GM23338 (cell line): ENCODE measurements at regions not wholly inside any gene's neighbourhood (a gene's known extent, or its start where the extent isn't known, plus 50 kb on each side); places are given as distances from the start of the nearest gene placed in this dataset.

Experiments
- ATAC-seq: fragments of 200-7000 bp; cut with Tn5 transposase; 3 replicates; pipeline ENCODE4 v1.9.1; 2020
- DNase-seq: peaks from one replicate; pipeline ENCODE4 v3.0.0-alpha.2; 2015; ENCODE audit warnings: low spot score
- H2AFZ ChIP-seq: fragments of 200-600 bp; sonication (generic); 2 replicates; pipeline ENCODE4 v1.8.0; 2016; ENCODE audit warnings: antibody characterized with exemption, mild to moderate bottlenecking, moderate library complexity
- H3F3A ChIP-seq: fragments of 200-600 bp; sonication (generic); replicated peaks from 2 replicates; pipeline ENCODE4 v1.8.0; 2017; ENCODE audit warnings: antibody characterized with exemption, mixed run types, low read depth
- H3K27ac ChIP-seq: fragments of 200-600 bp; sonication (generic); 2 replicates; pipeline ENCODE4 v1.6.1; 2016; ENCODE audit warnings: low read depth
- H3K27me3 ChIP-seq: fragments of 200-600 bp; sonication (generic); 2 replicates; pipeline ENCODE4 v1.8.0; 2016; ENCODE audit warnings: mild to moderate bottlenecking, mixed run types, moderate library complexity; ENCODE audit not compliant: insufficient read depth
- H3K36me3 ChIP-seq: fragments of 200-600 bp; sonication (generic); 2 replicates; pipeline ENCODE4 v1.8.0; 2016; ENCODE audit warnings: mild to moderate bottlenecking; ENCODE audit not compliant: insufficient read depth
- H3K4me1 ChIP-seq: fragments of 200-600 bp; sonication (generic); 2 replicates; pipeline ENCODE4 v1.8.0; 2016; ENCODE audit warnings: mild to moderate bottlenecking, moderate library complexity; ENCODE audit not compliant: insufficient read depth
- H3K4me2 ChIP-seq: fragments of 200-600 bp; sonication (generic); 2 replicates; pipeline ENCODE4 v1.7.1; 2017; ENCODE audit warnings: mixed run types
- H3K4me3 ChIP-seq: fragments of 200-600 bp; sonication (generic); 2 replicates; pipeline ENCODE4 v1.6.1; 2016; ENCODE audit warnings: mixed run types
- H3K79me2 ChIP-seq: fragments of 200-600 bp; sonication (generic); replicated peaks from 2 replicates; pipeline ENCODE4 v1.8.0; 2017; ENCODE audit warnings: mild to moderate bottlenecking; ENCODE audit not compliant: insufficient read depth
- H3K9me2 ChIP-seq: fragments of 200-600 bp; sonication (generic); 2 replicates; pipeline ENCODE4 v1.8.0; 2017; ENCODE audit not compliant: insufficient read depth
- H4K20me1 ChIP-seq: fragments of 200-600 bp; sonication (generic); replicated peaks from 2 replicates; pipeline ENCODE4 v1.8.0; 2017; ENCODE audit warnings: mild to moderate bottlenecking; ENCODE audit not compliant: insufficient read depth
- H3K27ac Mint-ChIP-seq: 2 replicates; pipeline ENCODE4 v1.8.0; 2020; ENCODE audit warnings: inconsistent platforms, mild to moderate bottlenecking, moderate library complexity, mixed read lengths
- H3K27me3 Mint-ChIP-seq: 3 replicates; pipeline ENCODE4 v1.8.0; 2022; ENCODE audit warnings: low read depth, mild to moderate bottlenecking, moderate library complexity, mixed read lengths, inconsistent platforms; ENCODE audit not compliant: insufficient read depth, poor library complexity
- H3K36me3 Mint-ChIP-seq: 3 replicates; pipeline ENCODE4 v1.8.0; 2021; ENCODE audit warnings: low read depth, mild to moderate bottlenecking, inconsistent platforms, moderate library complexity, mixed read lengths
- H3K4me1 Mint-ChIP-seq: 3 replicates; pipeline ENCODE4 v1.8.0; 2020; ENCODE audit warnings: mild to moderate bottlenecking, inconsistent platforms, mixed read lengths
- H3K4me3 Mint-ChIP-seq: 3 replicates; pipeline ENCODE4 v1.8.0; 2021; ENCODE audit warnings: moderate library complexity, mild to moderate bottlenecking, inconsistent platforms, mixed read lengths
- H3K9me3 Mint-ChIP-seq: 3 replicates; pipeline ENCODE4 v1.8.0; 2020; ENCODE audit warnings: moderate library complexity, mild to moderate bottlenecking, inconsistent platforms, mixed read lengths
- CREB1 ChIP-seq: fragments of 250-450 bp; sonication (Bioruptor Pico); IDR thresholded peaks from 2 replicates; pipeline ENCODE4 v1.5.0; 2020; ENCODE audit warnings: low read depth, mild to moderate bottlenecking, moderate library complexity
- CTCF ChIP-seq, 2 experiments: fragments of 200-600 bp in 1 of 2; sonication (generic) in 1 of 2; conservative IDR thresholded peaks; 2 replicates each; pipeline versions ENCODE4 v1.5.1 to v1.6.1; 2016 to 2017; ENCODE audit warnings: antibody characterized with exemption in 2 of 2, low read depth in 2 of 2, mild to moderate bottlenecking in 2 of 2, moderate library complexity in 1 of 2
- ETS1 ChIP-seq: IDR thresholded peaks from 2 replicates; pipeline ENCODE4 v1.6.1; 2016; ENCODE audit warnings: antibody characterized with exemption
- EZH2 ChIP-seq: fragments of 200-600 bp; sonication (generic); IDR thresholded peaks from one replicate; pipeline ENCODE4 v1.8.0; 2017; ENCODE audit warnings: antibody characterized with exemption, mild to moderate bottlenecking, low read depth; ENCODE audit not compliant: unreplicated experiment
- EZH2phosphoT487 ChIP-seq: fragments of 200-600 bp; sonication (generic); IDR thresholded peaks from one replicate; pipeline ENCODE4 v1.8.1; 2018; ENCODE audit warnings: antibody characterized with exemption; ENCODE audit not compliant: unreplicated experiment
- JUNB ChIP-seq: IDR thresholded peaks from one replicate; pipeline ENCODE4 v1.6.1; 2016; ENCODE audit warnings: antibody characterized with exemption; ENCODE audit not compliant: unreplicated experiment
- NANOG ChIP-seq: IDR thresholded peaks from 2 replicates; pipeline ENCODE4 v1.6.1; 2016; ENCODE audit warnings: antibody characterized with exemption, borderline replicate concordance
- POLR2AphosphoS5 ChIP-seq: IDR thresholded peaks from 2 replicates; pipeline ENCODE4 v1.6.1; 2016; ENCODE audit warnings: antibody characterized with exemption, low read depth
- REST ChIP-seq: IDR thresholded peaks from one replicate; pipeline ENCODE4 v1.6.1; 2018; ENCODE audit warnings: antibody characterized with exemption; ENCODE audit not compliant: unreplicated experiment
- STAT1 ChIP-seq: IDR thresholded peaks from one replicate; pipeline ENCODE4 v1.6.1; 2016; ENCODE audit warnings: antibody characterized with exemption; ENCODE audit not compliant: unreplicated experiment
- ZNF114 ChIP-seq: fragments of 250-450 bp; sonication (Bioruptor Pico); IDR thresholded peaks from 2 replicates; pipeline ENCODE4 v1.5.0; 2020; ENCODE audit warnings: mild to moderate bottlenecking, moderate library complexity
- ZNF331 ChIP-seq: fragments of 250-450 bp; sonication (Bioruptor Pico); IDR thresholded peaks from 2 replicates; pipeline ENCODE4 v1.5.0; 2020; ENCODE audit warnings: low read depth, mild to moderate bottlenecking, moderate library complexity
- ZNF462 ChIP-seq: fragments of 250-450 bp; sonication (Bioruptor Pico); IDR thresholded peaks from 2 replicates; pipeline ENCODE4 v1.5.0; 2020; ENCODE audit warnings: mild to moderate bottlenecking, moderate library complexity

- H3K27me3 Mint-ChIP-seq = no peaks in the 10 kb centered on the region
- Histone ChIP-seq H3K27ac (no peak overlapping the region), H3F3A (no peaks in the 10 kb centered on the region), H3K4me2 (no peak overlapping the region), H3K36me3 (no peaks in the 10 kb centered on the region; the same call in 1 of the 2 replicates), H3K79me2 (no peaks in the 10 kb centered on the region), H4K20me1 (no peaks in the 10 kb centered on the region), H3K4me1 (peaks cover 42% of the 10 kb centered on the region), H3K27me3 (no peaks in the 10 kb centered on the region), H3K4me3 (no peak overlapping the region), H3K9me2 (no peaks in the 10 kb centered on the region), H2AFZ (no peak overlapping the region)
- DNase-seq = no peak
- ATAC-seq = no peak
- no peak for TF ChIP-seq POLR2AphosphoS5
- TF ChIP-seq JUNB = no peak
- no peak for TF ChIP-seq REST
- no peak for TF ChIP-seq STAT1
- TF ChIP-seq ETS1 = no peak
- no peak for TF ChIP-seq ZNF462 (CRISPR knock-in tag)
- no peak for TF ChIP-seq ZNF114 (CRISPR knock-in tag)
- TF ChIP-seq CREB1 (CRISPR knock-in tag) = no peak
- TF ChIP-seq EZH2phosphoT487 = no peak
- TF ChIP-seq ZNF331 (CRISPR knock-in tag) = no peak
- TF ChIP-seq EZH2 = no peak
- no peak for TF ChIP-seq CTCF (conservative IDR thresholded peaks at IDR 0.05; ENCODE audit: low read depth in 2 of 2)
- no peak for TF ChIP-seq NANOG
- H3K27ac Mint-ChIP-seq = no peak overlapping the region
- no peak overlapping the region for H3K4me3 Mint-ChIP-seq
- H3K36me3 Mint-ChIP-seq = peaks cover 19% of the 10 kb centered on the region; the same call in 2 of the 3 replicates
- H3K9me3 Mint-ChIP-seq = peaks cover 20% of the 10 kb centered on the region; the same call in 2 of the 3 replicates
- peaks cover 34% of the 10 kb centered on the region for H3K4me1 Mint-ChIP-seq
Observed at GRCh38 chr3:178233371-178234071, 302.7 kb upstream of the KCNMB2 start.
